ENCODE measurements at regions not wholly inside any gene's neighbourhood (a gene's known extent, or its start where the extent isn't known, plus 50 kb on each side); places are given as distances from the start of the nearest gene placed in this dataset.

GRCh38 chr17:53454337-53454736 lies 368.4 kb upstream of the KIF2B start:
- intact Hi-C loops (cut with micrococcal nuclease; ENCODE audit: unreplicated experiment), result no loop called here
- no peaks in the 10 kb centered on the region for H3K27me3 ChIP-seq (replicated peaks; ENCODE audit: insufficient read depth, low read depth, low read length, poor library complexity)
- POLR2A ChIA-PET (ENCODE audit: low non-redundant PET), result no interaction called here
- H3K9me3 ChIP-seq (ENCODE audit: low read depth, low read length, poor library complexity, severe bottlenecking), result no peaks in the 10 kb centered on the region
- DNase-seq (ENCODE audit: low spot score), result no peak
- H3K4me3 ChIP-seq (ENCODE audit: low read depth, low read length, poor library complexity, severe bottlenecking), result no peak overlapping the region
- H3K36me3 ChIP-seq (ENCODE audit: insufficient read depth, low read length, poor library complexity, severe bottlenecking), result no peaks in the 10 kb centered on the region
- CTCF ChIA-PET, result no interaction called here
- H3K4me1 ChIP-seq (ENCODE audit: insufficient read depth, low read length, poor library complexity, severe bottlenecking), result no peaks in the 10 kb centered on the region
- TF ChIP-seq CTCF (conservative IDR thresholded peaks at IDR 0.05; ENCODE audit: low read depth, low read length), result no peak
- no peak for TF ChIP-seq EZH2 (IDR thresholded peaks at IDR 0.05; ENCODE audit: borderline replicate concordance, low read depth, low read length, poor library complexity, severe bottlenecking)
- no peak overlapping the region for H3K27ac ChIP-seq (ENCODE audit: low read depth, low read length, poor library complexity, severe bottlenecking)
- no TSS peak for BruUV-seq (replicated peaks)

- POLR2A ChIA-PET (ENCODE audit: low non-redundant PET), result no interaction called here
- no TSS peak for BruUV-seq (replicated peaks)
- Histone ChIP-seq H3K27me3 (replicated peaks; ENCODE audit: insufficient read depth, low read depth, low read length, poor library complexity) (no peaks in the 10 kb centered on the region), H3K4me1 (ENCODE audit: insufficient read depth, low read length, poor library complexity, severe bottlenecking) (no peaks in the 10 kb centered on the region), H3K36me3 (ENCODE audit: insufficient read depth, low read length, poor library complexity, severe bottlenecking) (no peaks in the 10 kb centered on the region), H3K27ac (ENCODE audit: low read depth, low read length, poor library complexity, severe bottlenecking) (no peak overlapping the region), H3K9me3 (ENCODE audit: low read depth, low read length, poor library complexity, severe bottlenecking) (no peaks in the 10 kb centered on the region), H3K4me3 (ENCODE audit: low read depth, low read length, poor library complexity, severe bottlenecking) (no peak overlapping the region)
- no peak for TF ChIP-seq CTCF (conservative IDR thresholded peaks at IDR 0.05; ENCODE audit: low read depth, low read length)
- no peak for TF ChIP-seq EZH2 (IDR thresholded peaks at IDR 0.05; ENCODE audit: borderline replicate concordance, low read depth, low read length, poor library complexity, severe bottlenecking)
- intact Hi-C loops (cut with micrococcal nuclease; ENCODE audit: unreplicated experiment), result no loop called here
- CTCF ChIA-PET, result no interaction called here
- no peak for DNase-seq (ENCODE audit: low spot score)
These were observed 373.4 kb upstream of the KIF2B start for GRCh38 chr17:53449324-53449723.

- no peaks in the 10 kb centered on the region for H3K4me1 ChIP-seq (ENCODE audit: insufficient read depth, low read length, poor library complexity, severe bottlenecking)
- H3K27me3 ChIP-seq (replicated peaks; ENCODE audit: insufficient read depth, low read depth, low read length, poor library complexity), result peaks cover 9% of the 10 kb centered on the region
- intact Hi-C loops (cut with micrococcal nuclease; ENCODE audit: unreplicated experiment), result no loop called here
- peaks cover 3% of the 10 kb centered on the region for H3K9me3 ChIP-seq (ENCODE audit: low read depth, low read length, poor library complexity, severe bottlenecking)
- ChIA-PET POLR2A (ENCODE audit: low non-redundant PET) (no interaction called here), CTCF (no interaction called here)
- H3K27ac ChIP-seq (ENCODE audit: low read depth, low read length, poor library complexity, severe bottlenecking), result no peak overlapping the region
- DNase-seq (ENCODE audit: low spot score), result no peak
- no peak overlapping the region for H3K4me3 ChIP-seq (ENCODE audit: low read depth, low read length, poor library complexity, severe bottlenecking)
- H3K36me3 ChIP-seq (ENCODE audit: insufficient read depth, low read length, poor library complexity, severe bottlenecking), result no peaks in the 10 kb centered on the region
- no TSS peak for BruUV-seq (replicated peaks)
- TF ChIP-seq EZH2 (IDR thresholded peaks at IDR 0.05; ENCODE audit: borderline replicate concordance, low read depth, low read length, poor library complexity, severe bottlenecking) (no peak), CTCF (conservative IDR thresholded peaks at IDR 0.05; ENCODE audit: low read depth, low read length) (no peak)
These were observed 393.8 kb upstream of the KIF2B start for GRCh38 chr17:53428913-53429312.

Data from A673 (cell line).